WTC11 (cell line): ENCODE measurements at regions not wholly inside any gene's neighbourhood (a gene's known extent, or its start where the extent isn't known, plus 50 kb on each side); places are given as distances from the start of the nearest gene placed in this dataset.
A peak's percentile ranks its signal among the peaks of the same experiment; 100 is the strongest.

ENCODE experiments used
- ATAC-seq: fragments of 200-7000 bp; cut with Tn5 transposase; 2 replicates; pipeline ENCODE4 v1.10.0; 2021; ENCODE audit warnings: mild to moderate bottlenecking, moderate library complexity
- CTCF ChIA-PET: fragments of 300-600 bp; sonication (Branson Sonifier 250); formaldehyde crosslinking; loops from one replicate; lab custom pipeline; 2021; ENCODE audit warnings: antibody characterized with exemption; lab: Charles Lee
- POLR2A ChIA-PET: fragments of 350-600 bp; sonication (Branson Sonifier 250); formaldehyde crosslinking; loops from one replicate; lab custom pipeline; 2021; ENCODE audit warnings: antibody characterized with exemption; lab: Charles Lee
- DNase-seq: peaks from one replicate; pipeline ENCODE4 v3.0.0; 2021; ENCODE audit warnings: low spot score
- H3K27ac Mint-ChIP-seq: 2 replicates; pipeline ENCODE4 v1.8.0; 2021; ENCODE audit warnings: mixed read lengths
- H3K27me3 Mint-ChIP-seq: 2 replicates; pipeline ENCODE4 v1.8.0; 2021; ENCODE audit warnings: low read depth, mild to moderate bottlenecking, moderate library complexity, mixed read lengths
- H3K36me3 Mint-ChIP-seq: 2 replicates; pipeline ENCODE4 v1.8.0; 2021; ENCODE audit warnings: mixed read lengths
- H3K4me1 Mint-ChIP-seq: 2 replicates; pipeline ENCODE4 v1.8.0; 2022; ENCODE audit warnings: mixed read lengths
- H3K4me3 Mint-ChIP-seq: 2 replicates; pipeline ENCODE4 v1.8.0; 2021; ENCODE audit warnings: mild to moderate bottlenecking, moderate library complexity, mixed read lengths
- H3K9me3 Mint-ChIP-seq: 2 replicates; pipeline ENCODE4 v1.8.0; 2021; ENCODE audit warnings: mixed read lengths
- AR ChIP-seq: fragments of 250-450 bp; sonication (Bioruptor Pico); IDR thresholded peaks from 2 replicates; pipeline ENCODE4 v1.9.0; 2021; ENCODE audit warnings: mild to moderate bottlenecking
- ARID4B ChIP-seq: sonication (generic); formaldehyde crosslinking; IDR thresholded peaks from 2 replicates; pipeline ENCODE4 v1.8.0; 2023; ENCODE audit warnings: missing genetic modification reagents, mild to moderate bottlenecking, borderline replicate concordance
- CDX4 ChIP-seq: fragments of 250-450 bp; sonication (Bioruptor Pico); IDR thresholded peaks from 2 replicates; pipeline ENCODE4 v1.9.0; 2021; ENCODE audit warnings: moderate library complexity, mild to moderate bottlenecking, inconsistent platforms, borderline replicate concordance
- CTCF ChIP-seq: fragments of 200-600 bp; IDR thresholded peaks from 2 replicates; pipeline ENCODE4 v1.8.0; 2022; ENCODE audit warnings: antibody characterized with exemption
- EMX1 ChIP-seq: fragments of 250-450 bp; sonication (Bioruptor Pico); IDR thresholded peaks from 2 replicates; pipeline ENCODE4 v1.8.0; 2021; ENCODE audit warnings: mild to moderate bottlenecking
- ESRRA ChIP-seq: sonication (generic); formaldehyde crosslinking; IDR thresholded peaks from 2 replicates; pipeline ENCODE4 v1.8.1; 2022; ENCODE audit warnings: mild to moderate bottlenecking, missing genetic modification reagents, borderline replicate concordance
- NFYB ChIP-seq: sonication (generic); formaldehyde crosslinking; conservative IDR thresholded peaks from 2 replicates; pipeline ENCODE4 v1.8.0; 2022; ENCODE audit warnings: low read depth, missing genetic modification reagents
- RELA ChIP-seq: sonication (generic); formaldehyde crosslinking; IDR thresholded peaks from 2 replicates; pipeline ENCODE4 v1.8.1; 2022; ENCODE audit warnings: missing genetic modification reagents, mild to moderate bottlenecking, borderline replicate concordance
- ZNF138 ChIP-seq: sonication (generic); formaldehyde crosslinking; conservative IDR thresholded peaks from 2 replicates; pipeline ENCODE4 v1.8.1; 2022; ENCODE audit warnings: mild to moderate bottlenecking, moderate library complexity, missing genetic modification reagents
- ZNF317 ChIP-seq: sonication (generic); formaldehyde crosslinking; IDR thresholded peaks from 2 replicates; pipeline ENCODE4 v1.8.1; 2023; ENCODE audit warnings: low read depth, mild to moderate bottlenecking, moderate library complexity, missing genetic modification reagents, borderline replicate concordance
- ZNF396 ChIP-seq: fragments of 250-450 bp; sonication (Bioruptor Pico); IDR thresholded peaks from 2 replicates; pipeline ENCODE4 v1.8.0; 2021; ENCODE audit warnings: mild to moderate bottlenecking, moderate library complexity, borderline replicate concordance
- ZNF423 ChIP-seq: fragments of 250-450 bp; sonication (Bioruptor Pico); IDR thresholded peaks from 2 replicates; pipeline ENCODE4 v2.1.2; 2022; ENCODE audit warnings: mild to moderate bottlenecking, moderate library complexity
- ZNF532 ChIP-seq: fragments of 250-450 bp; sonication (Bioruptor Pico); IDR thresholded peaks from 2 replicates; pipeline ENCODE4 v1.9.0; 2021; ENCODE audit warnings: mild to moderate bottlenecking, borderline replicate concordance
- TF ChIP-seq, protein P1 (sequence below): sonication (generic); formaldehyde crosslinking; IDR thresholded peaks from 2 replicates; pipeline ENCODE4 v1.8.0; 2022; ENCODE audit warnings: mild to moderate bottlenecking, missing genetic modification reagents
- TF ChIP-seq, protein P2 (sequence below): fragments of 250-450 bp; sonication (Bioruptor Pico); IDR thresholded peaks from 2 replicates; pipeline ENCODE4 v2.1.2; 2022; ENCODE audit warnings: mild to moderate bottlenecking, moderate library complexity
- TF ChIP-seq, protein P3 (sequence below): sonication (generic); formaldehyde crosslinking; conservative IDR thresholded peaks from 2 replicates; pipeline ENCODE4 v1.8.1; 2022; ENCODE audit warnings: mild to moderate bottlenecking, missing genetic modification reagents

- peaks cover 12% of the 10 kb centered on the region; the same call in 1 of the 2 replicates for H3K9me3 Mint-ChIP-seq
- DNase-seq (peak; percentile 93), ATAC-seq (peak; percentile 98)
- H3K4me3 Mint-ChIP-seq: no peak overlapping the region
- no peak overlapping the region; the same call in 1 of the 2 replicates for H3K27ac Mint-ChIP-seq
- POLR2A ChIA-PET: no interaction called here
- CTCF ChIA-PET: interaction anchor here (0.7 to 2.2 kb wide), 13 partner anchors 14 to 1021 kb away, joined by 3 to 17 read pairs (median 4); no protein-coding TSS in a partner anchor
- H3K4me1 Mint-ChIP-seq: peaks cover 27% of the 10 kb centered on the region
- TF ChIP-seq CTCF (peak; percentile 86), RELA (CRISPR knock-in tag) (no peak), CDX4 (no peak), ZNF138 (CRISPR knock-in tag) (no peak), ZNF317 (CRISPR knock-in tag) (0 out of 2 replicates have a peak, but pooled peaks have one; percentile 44), ARID4B (CRISPR knock-in tag) (no peak), ZNF423 (CRISPR knock-in tag) (0 out of 2 replicates have a peak, but pooled peaks have one; percentile 4)
- TF ChIP-seq, protein P1, sequence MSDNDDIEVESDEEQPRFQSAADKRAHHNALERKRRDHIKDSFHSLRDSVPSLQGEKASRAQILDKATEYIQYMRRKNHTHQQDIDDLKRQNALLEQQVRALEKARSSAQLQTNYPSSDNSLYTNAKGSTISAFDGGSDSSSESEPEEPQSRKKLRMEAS: peak; percentile 19; the same call in 1 of the 2 replicates
- TF ChIP-seq, protein P2, sequence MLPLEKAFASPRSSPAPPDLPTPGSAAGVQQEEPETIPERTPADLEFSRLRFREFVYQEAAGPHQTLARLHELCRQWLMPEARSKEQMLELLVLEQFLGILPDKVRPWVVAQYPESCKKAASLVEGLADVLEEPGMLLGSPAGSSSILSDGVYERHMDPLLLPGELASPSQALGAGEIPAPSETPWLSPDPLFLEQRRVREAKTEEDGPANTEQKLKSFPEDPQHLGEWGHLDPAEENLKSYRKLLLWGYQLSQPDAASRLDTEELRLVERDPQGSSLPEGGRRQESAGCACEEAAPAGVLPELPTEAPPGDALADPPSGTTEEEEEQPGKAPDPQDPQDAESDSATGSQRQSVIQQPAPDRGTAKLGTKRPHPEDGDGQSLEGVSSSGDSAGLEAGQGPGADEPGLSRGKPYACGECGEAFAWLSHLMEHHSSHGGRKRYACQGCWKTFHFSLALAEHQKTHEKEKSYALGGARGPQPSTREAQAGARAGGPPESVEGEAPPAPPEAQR (CRISPR knock-in tag): peak; percentile 46; the same call in 1 of the 2 replicates
- TF ChIP-seq, protein P3, sequence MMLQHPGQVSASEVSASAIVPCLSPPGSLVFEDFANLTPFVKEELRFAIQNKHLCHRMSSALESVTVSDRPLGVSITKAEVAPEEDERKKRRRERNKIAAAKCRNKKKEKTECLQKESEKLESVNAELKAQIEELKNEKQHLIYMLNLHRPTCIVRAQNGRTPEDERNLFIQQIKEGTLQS: no peak
- peaks cover 5% of the 10 kb centered on the region for H3K36me3 Mint-ChIP-seq
- H3K27me3 Mint-ChIP-seq: peaks cover 5% of the 10 kb centered on the region; the same call in 1 of the 2 replicates
Measured at GRCh38 chr2:7672027-7672684, 754.9 kb downstream of the RNF144A start.

DNA sequence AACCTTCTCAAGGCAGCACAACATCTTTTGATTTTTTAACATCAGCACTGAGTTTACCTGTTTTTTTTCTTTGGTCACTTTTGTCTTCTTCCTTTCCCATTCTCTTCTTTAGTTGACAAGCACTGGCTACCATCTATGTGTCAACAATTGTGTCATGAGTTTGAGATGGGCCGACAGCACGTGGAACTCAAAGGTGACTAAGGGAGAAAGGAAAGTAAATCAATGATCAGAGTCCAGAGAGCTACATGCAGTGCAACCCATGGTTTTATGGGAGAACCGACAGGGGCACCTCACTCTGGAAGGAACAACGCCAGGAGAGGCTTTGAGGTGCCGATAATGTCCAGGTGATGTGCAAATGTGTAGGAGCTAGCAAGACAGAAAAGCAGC, 755.5 kb downstream of the RNF144A start:
- Mint-ChIP-seq H3K9me3 (peaks cover 12% of the 10 kb centered on the region; the same call in 1 of the 2 replicates), H3K36me3 (peaks cover 5% of the 10 kb centered on the region), H3K27ac (no peak overlapping the region), H3K4me3 (no peak overlapping the region), H3K27me3 (peaks cover 5% of the 10 kb centered on the region; the same call in 1 of the 2 replicates), H3K4me1 (peaks cover 27% of the 10 kb centered on the region)
- ChIA-PET POLR2A (no interaction called here), CTCF (no interaction called here)
- DNase-seq: no peak
- ATAC-seq: no peak
- TF ChIP-seq NFYB: no peak
- TF ChIP-seq EMX1: no peak
- TF ChIP-seq ZNF396 (CRISPR knock-in tag): no peak
- TF ChIP-seq, protein P1: no peak
- no peak for TF ChIP-seq ESRRA (CRISPR knock-in tag)
- TF ChIP-seq ZNF532 (CRISPR knock-in tag): no peak
- TF ChIP-seq AR (CRISPR knock-in tag): no peak
